Hepatic stellate cell (primary cell): ENCODE measurements at regions not wholly inside any gene's neighbourhood (a gene's known extent, or its start where the extent isn't known, plus 50 kb on each side); places are given as distances from the start of the nearest gene placed in this dataset.

Source experiments
- DNase-seq: peaks from one replicate; pipeline ENCODE4 v3.0.0; 2011; ENCODE audit warnings: low spot score

- no peak for DNase-seq
Measured at GRCh38 chr14:53807542-53807941, 149.1 kb downstream of the BMP4 start.

GRCh38 chr14:53807108-53807507 lies 149.5 kb downstream of the BMP4 start:
- DNase-seq: no peak

GRCh38 chr14:53796734-53797133 lies 159.9 kb downstream of the BMP4 start:
- DNase-seq: no peak

GRCh38 chr14:53793790-53794505 lies 162.7 kb downstream of the BMP4 start:
- no peak for DNase-seq

- DNase-seq: no peak
Measured at GRCh38 chr14:53792909-53793308, 163.7 kb downstream of the BMP4 start.

- no peak for DNase-seq
Measured at GRCh38 chr14:53790731-53791500, 165.7 kb downstream of the BMP4 start.

- no peak for DNase-seq
Measured at GRCh38 chr14:53788566-53788965, 168.1 kb downstream of the BMP4 start.

GRCh38 chr14:53786045-53786444 lies 170.6 kb downstream of the BMP4 start:
- DNase-seq: no peak

- no peak for DNase-seq
Measured at GRCh38 chr14:53784688-53785087, 171.9 kb downstream of the BMP4 start.

GRCh38 chr14:53783256-53783655 lies 173.4 kb downstream of the BMP4 start:
- no peak for DNase-seq

- no peak for DNase-seq
Measured at GRCh38 chr14:53780051-53780555, 176.5 kb downstream of the BMP4 start.

- no peak for DNase-seq
Measured at GRCh38 chr14:53779301-53779700, 177.3 kb downstream of the BMP4 start.

- no peak for DNase-seq
Measured at GRCh38 chr14:53778263-53778662, 178.4 kb downstream of the BMP4 start.

- DNase-seq: no peak
Measured at GRCh38 chr14:53772936-53773335, 183.7 kb downstream of the BMP4 start.

- DNase-seq: no peak
Measured at GRCh38 chr14:53767566-53767965, 189.1 kb downstream of the BMP4 start.

GRCh38 chr14:53766601-53767000 lies 190.0 kb downstream of the BMP4 start:
- DNase-seq: no peak

- no peak for DNase-seq
Measured at GRCh38 chr14:53766106-53766505, 190.5 kb downstream of the BMP4 start.

- no peak for DNase-seq
Measured at GRCh38 chr14:53764846-53765245, 191.8 kb downstream of the BMP4 start.

GRCh38 chr14:53758141-53758540 lies 198.5 kb downstream of the BMP4 start:
- no peak for DNase-seq

- DNase-seq: no peak
Measured at GRCh38 chr14:53757732-53758131, 198.9 kb downstream of the BMP4 start.

GRCh38 chr14:53751650-53752049 lies 205.0 kb downstream of the BMP4 start:
- DNase-seq: no peak

- no peak for DNase-seq
Measured at GRCh38 chr14:53748691-53749090, 207.9 kb downstream of the BMP4 start.

- no peak for DNase-seq
Measured at GRCh38 chr14:53744857-53745256, 211.8 kb downstream of the BMP4 start.
